Trophoblast cell (in vitro differentiated cells and primary cell): ENCODE measurements at regions not wholly inside any gene's neighbourhood (a gene's known extent, or its start where the extent isn't known, plus 50 kb on each side); places are given as distances from the start of the nearest gene placed in this dataset.

Source experiments
- DNase-seq, 2 donors: peaks; one replicate each; pipeline ENCODE4 v3.0.0-alpha.2; 2016
- H2AFZ ChIP-seq: 2 replicates; pipeline ENCODE4 v1.6.1; 2013; ENCODE audit warnings: low read length, moderate library complexity, mild to moderate bottlenecking; ENCODE audit not compliant: insufficient read depth, poor library complexity
- H2AK5ac ChIP-seq: 2 replicates; pipeline ENCODE4 v1.6.1; 2013; ENCODE audit warnings: mild to moderate bottlenecking, low read length
- H2BK120ac ChIP-seq: 2 replicates; pipeline ENCODE4 v1.6.1; 2013; ENCODE audit warnings: low read length, mild to moderate bottlenecking, moderate library complexity; ENCODE audit not compliant: insufficient read depth, poor library complexity
- H2BK12ac ChIP-seq: 2 replicates; pipeline ENCODE4 v1.6.1; 2013; ENCODE audit warnings: mild to moderate bottlenecking, low read length, moderate library complexity
- H2BK5ac ChIP-seq: 2 replicates; pipeline ENCODE4 v1.6.1; 2013; ENCODE audit warnings: low read length, low read depth, moderate library complexity, mild to moderate bottlenecking; ENCODE audit not compliant: poor library complexity
- H3K14ac ChIP-seq: 2 replicates; pipeline ENCODE4 v1.6.1; 2013; ENCODE audit warnings: mild to moderate bottlenecking, low read length
- H3K18ac ChIP-seq: 2 replicates; pipeline ENCODE4 v1.6.1; 2013; ENCODE audit warnings: mild to moderate bottlenecking, low read length
- H3K23ac ChIP-seq: 2 replicates; pipeline ENCODE4 v1.6.1; 2013; ENCODE audit warnings: low read length
- H3K27ac ChIP-seq: 2 replicates; pipeline ENCODE4 v1.5.1; 2013; ENCODE audit warnings: low read depth, mild to moderate bottlenecking, inconsistent platforms, low read length, moderate library complexity
- H3K27me3 ChIP-seq: 2 replicates; pipeline ENCODE4 v1.6.1; 2013; ENCODE audit warnings: inconsistent platforms, mild to moderate bottlenecking, low read length, moderate library complexity; ENCODE audit not compliant: insufficient read depth
- H3K36me3 ChIP-seq, 2 experiments: 1 replicate in 1 of 2; 2 replicates in 1 of 2; pipeline ENCODE4 v1.6.1; 2013; ENCODE audit warnings: low read length in 2 of 2, mild to moderate bottlenecking in 2 of 2, moderate library complexity in 1 of 2; ENCODE audit not compliant: insufficient read depth in 2 of 2, control insufficient read depth in 1 of 2
- H3K4ac ChIP-seq: 2 replicates; pipeline ENCODE4 v1.6.1; 2013; ENCODE audit warnings: low read depth, mild to moderate bottlenecking, low read length, moderate library complexity
- H3K4me1 ChIP-seq, 2 experiments: 1 replicate in 1 of 2; 2 replicates in 1 of 2; pipeline ENCODE4 v1.6.1; 2013; ENCODE audit warnings: low read length in 2 of 2, mild to moderate bottlenecking in 2 of 2, moderate library complexity in 1 of 2; ENCODE audit not compliant: insufficient read depth in 2 of 2, control insufficient read depth in 1 of 2
- H3K4me2 ChIP-seq: 2 replicates; pipeline ENCODE4 v1.6.1; 2013; ENCODE audit warnings: inconsistent platforms, mild to moderate bottlenecking, low read length, moderate library complexity
- H3K4me3 ChIP-seq: 2 replicates; pipeline ENCODE4 v1.5.1; 2013; ENCODE audit warnings: mild to moderate bottlenecking, low read depth, low read length, inconsistent platforms
- H3K79me1 ChIP-seq: one replicate; pipeline ENCODE4 v1.6.1; 2013; ENCODE audit warnings: low read length
- H3K79me2 ChIP-seq: 2 replicates; pipeline ENCODE4 v1.6.1; 2013; ENCODE audit warnings: low read length, mild to moderate bottlenecking; ENCODE audit not compliant: control insufficient read depth, insufficient read depth, poor library complexity
- H3K9ac ChIP-seq: 2 replicates; pipeline ENCODE4 v1.6.1; 2013; ENCODE audit warnings: mild to moderate bottlenecking, low read length
- H3K9me3 ChIP-seq: 2 replicates; pipeline ENCODE4 v1.6.1; 2013; ENCODE audit warnings: low read depth, mild to moderate bottlenecking, control low read depth, inconsistent platforms, low read length; ENCODE audit not compliant: insufficient read depth
- H4K12ac ChIP-seq: 2 replicates; pipeline ENCODE4 v1.6.1; 2013; ENCODE audit warnings: low read depth, mild to moderate bottlenecking, low read length, moderate library complexity
- H4K8ac ChIP-seq: 2 replicates; pipeline ENCODE4 v1.6.1; 2013; ENCODE audit warnings: low read depth, mild to moderate bottlenecking, low read length, moderate library complexity
- H4K91ac ChIP-seq: one replicate; pipeline ENCODE4 v1.6.1; 2013; ENCODE audit warnings: low read depth, mild to moderate bottlenecking, low read length, moderate library complexity
- WGBS: extraction: QIAGEN DNeasy Blood & Tissue Kit; methylation state at CpG from one replicate; pipeline ENCODE4 v1.1.7; 2013; ENCODE audit warnings: missing lambda C conversion rate; ENCODE audit not compliant: insufficient read length, insufficient coverage; ENCODE audit errors: extremely low coverage; 5-methylcytosine and 5-hydroxymethylcytosine counted together

DNA sequence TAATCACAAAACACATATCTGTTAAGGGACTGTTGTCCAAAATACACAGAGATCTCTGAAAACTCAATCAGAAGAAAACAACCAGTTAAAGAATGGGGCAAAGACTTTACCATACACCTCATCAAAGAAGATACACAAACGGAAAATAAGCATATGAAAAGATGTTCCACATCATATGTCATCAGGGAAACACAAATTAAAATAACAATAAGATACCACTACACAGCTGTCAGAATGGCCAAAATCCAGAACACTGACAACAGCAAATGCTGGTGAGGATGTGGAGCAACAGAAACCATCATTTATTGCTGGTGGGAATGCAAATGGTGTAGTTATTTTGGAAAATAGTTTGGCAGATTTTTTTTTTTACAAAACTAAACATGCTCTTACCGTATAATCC, 220.5 kb upstream of the FOXN3 start:
- H3K36me3 ChIP-seq = no peaks in the 10 kb centered on the region
- no peak overlapping the region for H3K27ac ChIP-seq
- no peaks in the 10 kb centered on the region for H3K4me1 ChIP-seq
- H2BK120ac ChIP-seq = no peak overlapping the region
- H3K79me1 ChIP-seq = no peaks in the 10 kb centered on the region
- no peak overlapping the region for H2AK5ac ChIP-seq
- H2AFZ ChIP-seq = no peak overlapping the region
- H3K9me3 ChIP-seq = no peaks in the 10 kb centered on the region
- H3K4ac ChIP-seq = no peak overlapping the region
- no peaks in the 10 kb centered on the region for H3K27me3 ChIP-seq
- H4K12ac ChIP-seq = no peak overlapping the region
- no peak overlapping the region for H3K4me3 ChIP-seq
- H3K14ac ChIP-seq = no peak overlapping the region
- H3K23ac ChIP-seq = no peak overlapping the region
- no peak overlapping the region for H3K18ac ChIP-seq
- no peak overlapping the region for H3K9ac ChIP-seq
- no peak for DNase-seq
- no peaks in the 10 kb centered on the region for H3K79me2 ChIP-seq
- H4K8ac ChIP-seq = no peak overlapping the region
- no CpG with 5 or more reads among the region's 2 CpGs for WGBS
- no peak overlapping the region for H3K4me2 ChIP-seq
- H2BK12ac ChIP-seq = no peak overlapping the region
- no peak overlapping the region for H4K91ac ChIP-seq
- H2BK5ac ChIP-seq = no peak overlapping the region

DNA sequence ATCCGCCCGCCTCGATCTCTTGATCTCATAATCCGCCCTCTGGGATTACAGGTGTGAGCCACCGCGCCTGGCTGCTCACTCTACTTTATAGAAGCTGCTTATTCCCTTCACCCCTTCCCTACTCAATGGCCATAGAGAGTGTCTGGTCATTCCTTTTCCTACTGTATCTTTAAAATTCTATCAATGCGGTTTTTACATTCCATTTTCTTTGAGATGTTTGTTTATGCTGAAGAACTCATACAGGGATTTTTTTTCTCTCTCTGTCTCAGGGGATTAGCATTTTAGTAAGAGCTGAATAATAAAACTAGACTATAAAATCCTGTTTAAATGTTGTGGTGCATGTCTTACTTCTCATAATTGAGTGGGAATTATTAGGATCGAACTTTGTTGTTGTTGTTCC, 218.6 kb upstream of the FOXN3 start:
- Histone ChIP-seq H2BK12ac (no peak overlapping the region), H3K4ac (no peak overlapping the region), H3K4me2 (no peak overlapping the region), H2AFZ (no peak overlapping the region), H3K23ac (no peak overlapping the region), H4K8ac (no peak overlapping the region), H2AK5ac (no peak overlapping the region), H2BK5ac (no peak overlapping the region), H3K9me3 (no peaks in the 10 kb centered on the region), H3K9ac (no peak overlapping the region), H3K79me1 (no peaks in the 10 kb centered on the region), H2BK120ac (no peak overlapping the region), H3K27me3 (no peaks in the 10 kb centered on the region), H3K14ac (no peak overlapping the region), H3K27ac (no peak overlapping the region), H3K4me1 (no peaks in the 10 kb centered on the region), H3K79me2 (no peaks in the 10 kb centered on the region), H4K12ac (no peak overlapping the region), H3K18ac (no peak overlapping the region), H3K4me3 (no peak overlapping the region), H3K36me3 (no peaks in the 10 kb centered on the region), H4K91ac (no peak overlapping the region)
- no CpG with 5 or more reads among the region's 8 CpGs for WGBS
- DNase-seq = no peak

- no peaks in the 10 kb centered on the region for H3K79me2 ChIP-seq
- peaks cover 0 to 5% of the 10 kb centered on the region in 2 experiments for H3K4me1 ChIP-seq
- no peaks in the 10 kb centered on the region for H3K27me3 ChIP-seq
- no peak overlapping the region for H4K91ac ChIP-seq
- H4K12ac ChIP-seq = no peak overlapping the region
- no peak overlapping the region for H3K4me2 ChIP-seq
- H3K36me3 ChIP-seq = no peaks in the 10 kb centered on the region
- H2BK12ac ChIP-seq = no peak overlapping the region
- no peak overlapping the region for H3K4me3 ChIP-seq
- no peak overlapping the region for H2BK5ac ChIP-seq
- no peak overlapping the region for H2AK5ac ChIP-seq
- H3K14ac ChIP-seq = no peak overlapping the region
- no peak overlapping the region for H3K18ac ChIP-seq
- H3K79me1 ChIP-seq = no peaks in the 10 kb centered on the region
- no CpG with 5 or more reads among the region's 1 CpG for WGBS
- H4K8ac ChIP-seq = no peak overlapping the region
- no peak for DNase-seq
- H3K9ac ChIP-seq = no peak overlapping the region
- no peak overlapping the region for H2AFZ ChIP-seq
- no peak overlapping the region for H3K27ac ChIP-seq
- H2BK120ac ChIP-seq = no peak overlapping the region
- H3K9me3 ChIP-seq = no peaks in the 10 kb centered on the region
- H3K23ac ChIP-seq = no peak overlapping the region
- no peak overlapping the region for H3K4ac ChIP-seq
Observed at GRCh38 chr14:89634037-89634436, 217.0 kb upstream of the FOXN3 start.

DNA sequence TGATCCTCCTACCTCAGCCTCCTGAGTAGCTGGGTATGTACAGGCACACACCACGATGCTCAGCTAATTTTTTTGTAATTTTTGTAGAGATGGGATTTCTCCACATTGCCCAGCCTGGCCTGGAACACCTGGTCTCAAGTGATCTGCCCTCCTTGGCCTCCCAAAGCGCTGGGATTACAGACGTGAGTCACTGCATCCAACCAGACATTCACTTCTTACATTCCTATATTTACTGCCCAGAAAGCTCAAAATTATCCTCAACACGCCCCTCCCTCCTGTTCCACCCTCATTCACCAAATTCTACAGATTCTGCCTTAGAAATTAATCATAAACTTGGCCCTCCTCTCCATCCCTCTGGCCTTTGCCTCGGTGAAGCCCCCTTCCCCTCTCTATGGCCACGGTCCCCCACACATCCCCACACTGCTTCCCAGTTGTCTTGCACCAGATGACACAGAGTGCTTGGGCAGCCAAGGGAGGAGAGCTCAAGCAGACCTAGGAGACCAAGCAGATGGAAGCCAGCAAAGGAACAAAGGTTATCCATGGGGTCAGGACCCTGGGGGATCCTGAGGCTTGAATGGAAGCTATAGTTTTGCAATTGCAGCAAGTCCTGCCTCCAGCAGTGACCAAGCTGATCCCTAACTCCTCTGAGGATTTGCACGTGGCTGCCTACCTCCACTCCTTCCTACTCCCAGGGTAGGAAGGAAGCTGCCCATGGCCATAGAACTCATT, 213.2 kb upstream of the FOXN3 start:
- Histone ChIP-seq H3K4ac (no peak overlapping the region), H3K18ac (no peak overlapping the region), H3K23ac (no peak overlapping the region), H2BK120ac (no peak overlapping the region), H2BK12ac (no peak overlapping the region), H2AK5ac (no peak overlapping the region), H4K91ac (no peak overlapping the region), H4K8ac (no peak overlapping the region), H3K4me3 (no peak overlapping the region), H2BK5ac (no peak overlapping the region), H3K79me2 (no peaks in the 10 kb centered on the region), H3K4me1 (peaks cover 0 to 5% of the 10 kb centered on the region in 2 experiments), H3K9me3 (no peaks in the 10 kb centered on the region), H4K12ac (no peak overlapping the region), H3K4me2 (no peak overlapping the region), H3K79me1 (no peaks in the 10 kb centered on the region), H3K9ac (no peak overlapping the region), H3K27me3 (no peaks in the 10 kb centered on the region), H3K14ac (no peak overlapping the region), H3K36me3 (no peaks in the 10 kb centered on the region), H2AFZ (no peak overlapping the region), H3K27ac (no peak overlapping the region)
- 100% methylated on average over 1 of the region's 7 CpGs for WGBS
- DNase-seq = peak; percentile 91 to 92
